ENCODE measurements at regions not wholly inside any gene's neighbourhood (a gene's known extent, or its start where the extent isn't known, plus 50 kb on each side); places are given as distances from the start of the nearest gene placed in this dataset.

- peaks cover 5% of the 10 kb centered on the region for H3K27me3 Mint-ChIP-seq
- H3K4me1 Mint-ChIP-seq = no peaks in the 10 kb centered on the region
- no peak overlapping the region for H3K4me3 Mint-ChIP-seq
- no peaks in the 10 kb centered on the region for H3K9me3 Mint-ChIP-seq
- H3K27ac Mint-ChIP-seq = no peak overlapping the region
- H3K36me3 Mint-ChIP-seq = no peaks in the 10 kb centered on the region
Measured at GRCh38 chr13:111515635-111516034, 195.2 kb downstream of the TEX29 start.

GRCh38 chr13:111516712-111517640 lies 196.5 kb downstream of the TEX29 start:
- no peaks in the 10 kb centered on the region for H3K4me1 Mint-ChIP-seq
- H3K9me3 Mint-ChIP-seq = no peaks in the 10 kb centered on the region
- H3K4me3 Mint-ChIP-seq = no peak overlapping the region
- no peaks in the 10 kb centered on the region for H3K36me3 Mint-ChIP-seq
- H3K27ac Mint-ChIP-seq = no peak overlapping the region
- H3K27me3 Mint-ChIP-seq = peaks cover 6% of the 10 kb centered on the region

- Mint-ChIP-seq H3K4me3 (no peak overlapping the region), H3K4me1 (no peaks in the 10 kb centered on the region), H3K36me3 (no peaks in the 10 kb centered on the region), H3K27ac (no peak overlapping the region), H3K27me3 (peaks cover 6% of the 10 kb centered on the region), H3K9me3 (no peaks in the 10 kb centered on the region)
Measured at GRCh38 chr13:111517641-111518010, 197.2 kb downstream of the TEX29 start.

GRCh38 chr13:111518161-111518792 lies 197.8 kb downstream of the TEX29 start:
- Mint-ChIP-seq H3K27ac (no peak overlapping the region), H3K9me3 (no peaks in the 10 kb centered on the region), H3K27me3 (peaks cover 5% of the 10 kb centered on the region), H3K4me1 (no peaks in the 10 kb centered on the region), H3K36me3 (no peaks in the 10 kb centered on the region), H3K4me3 (peak overlapping the region in 1 of 4 donors; percentile 39)

- H3K4me3 Mint-ChIP-seq = no peak overlapping the region
- H3K4me1 Mint-ChIP-seq = no peaks in the 10 kb centered on the region
- no peaks in the 10 kb centered on the region for H3K9me3 Mint-ChIP-seq
- peaks cover 5% of the 10 kb centered on the region for H3K27me3 Mint-ChIP-seq
- no peak overlapping the region for H3K27ac Mint-ChIP-seq
- H3K36me3 Mint-ChIP-seq = no peaks in the 10 kb centered on the region
Measured at GRCh38 chr13:111519041-111519440, 198.6 kb downstream of the TEX29 start.

GRCh38 chr13:111519490-111520170 lies 199.2 kb downstream of the TEX29 start:
- peaks cover 3% of the 10 kb centered on the region for H3K27me3 Mint-ChIP-seq
- H3K4me1 Mint-ChIP-seq = no peaks in the 10 kb centered on the region
- no peak overlapping the region for H3K27ac Mint-ChIP-seq
- H3K4me3 Mint-ChIP-seq = no peak overlapping the region
- H3K36me3 Mint-ChIP-seq = no peaks in the 10 kb centered on the region
- no peaks in the 10 kb centered on the region for H3K9me3 Mint-ChIP-seq

GRCh38 chr13:111521030-111521429 lies 200.6 kb downstream of the TEX29 start:
- Mint-ChIP-seq H3K4me3 (no peak overlapping the region), H3K4me1 (no peaks in the 10 kb centered on the region), H3K27me3 (peaks cover 1% of the 10 kb centered on the region), H3K36me3 (no peaks in the 10 kb centered on the region), H3K27ac (no peak overlapping the region), H3K9me3 (no peaks in the 10 kb centered on the region)

- Mint-ChIP-seq H3K4me3 (no peak overlapping the region), H3K36me3 (no peaks in the 10 kb centered on the region), H3K27me3 (peaks cover 1% of the 10 kb centered on the region), H3K27ac (no peak overlapping the region), H3K9me3 (no peaks in the 10 kb centered on the region), H3K4me1 (no peaks in the 10 kb centered on the region)
Measured at GRCh38 chr13:111521691-111522229, 201.3 kb downstream of the TEX29 start.

GRCh38 chr13:111525320-111526118 lies 205.1 kb downstream of the TEX29 start:
- no peak overlapping the region for H3K4me3 Mint-ChIP-seq

GRCh38 chr13:111526922-111527321 lies 206.5 kb downstream of the TEX29 start:
- Mint-ChIP-seq H3K4me1 (no peaks in the 10 kb centered on the region), H3K27ac (no peak overlapping the region), H3K4me3 (no peak overlapping the region), H3K9me3 (no peaks in the 10 kb centered on the region), H3K36me3 (no peaks in the 10 kb centered on the region), H3K27me3 (peaks cover 8% of the 10 kb centered on the region)

More at GRCh38 chr13:111525320-111526118, 205.1 kb downstream of the TEX29 start:
- Mint-ChIP-seq H3K4me1 (no peaks in the 10 kb centered on the region), H3K27me3 (peaks cover 1% of the 10 kb centered on the region), H3K36me3 (no peaks in the 10 kb centered on the region), H3K27ac (no peak overlapping the region), H3K9me3 (no peaks in the 10 kb centered on the region)

GRCh38 chr13:111527614-111528229 lies 207.3 kb downstream of the TEX29 start:
- no peaks in the 10 kb centered on the region for H3K9me3 Mint-ChIP-seq
- H3K4me1 Mint-ChIP-seq = no peaks in the 10 kb centered on the region
- H3K27me3 Mint-ChIP-seq = peaks cover 8% of the 10 kb centered on the region
- no peaks in the 10 kb centered on the region for H3K36me3 Mint-ChIP-seq
- no peak overlapping the region for H3K27ac Mint-ChIP-seq
- no peak overlapping the region for H3K4me3 Mint-ChIP-seq

GRCh38 chr13:111528513-111528912 lies 208.1 kb downstream of the TEX29 start:
- Mint-ChIP-seq H3K36me3 (no peaks in the 10 kb centered on the region), H3K4me3 (no peak overlapping the region), H3K27me3 (peaks cover 13% of the 10 kb centered on the region), H3K4me1 (no peaks in the 10 kb centered on the region), H3K9me3 (no peaks in the 10 kb centered on the region), H3K27ac (no peak overlapping the region)

GRCh38 chr13:111530137-111530870 lies 209.9 kb downstream of the TEX29 start:
- no peaks in the 10 kb centered on the region for H3K9me3 Mint-ChIP-seq
- H3K4me3 Mint-ChIP-seq = no peak overlapping the region
- peaks cover 0 to 1% (median 0%) of the 10 kb centered on the region in 3 donors for H3K4me1 Mint-ChIP-seq
- H3K27me3 Mint-ChIP-seq = peaks cover 13% of the 10 kb centered on the region
- H3K36me3 Mint-ChIP-seq = no peaks in the 10 kb centered on the region
- no peak overlapping the region for H3K27ac Mint-ChIP-seq

- Mint-ChIP-seq H3K27ac (no peak overlapping the region), H3K4me3 (no peak overlapping the region), H3K9me3 (peaks cover 0 to 2% (median 0%) of the 10 kb centered on the region in 3 donors), H3K27me3 (peaks cover 20% of the 10 kb centered on the region), H3K36me3 (no peaks in the 10 kb centered on the region), H3K4me1 (peaks cover 0 to 1% (median 0%) of the 10 kb centered on the region in 3 donors)
Measured at GRCh38 chr13:111531505-111531904, 211.1 kb downstream of the TEX29 start.
